Dedifferentiated amniotic fluid mesenchymal stem cell (primary cell): ENCODE measurements at regions not wholly inside any gene's neighbourhood (a gene's known extent, or its start where the extent isn't known, plus 50 kb on each side); places are given as distances from the start of the nearest gene placed in this dataset.

Experiments used
- DNase-seq: peaks from one replicate; pipeline ENCODE4 v3.0.0-alpha.2; 2016; ENCODE audit errors: extremely low spot score

- no peak for DNase-seq
Measured at GRCh38 chr11:116078101-116078591, 573.9 kb upstream of the CADM1 start.

- no peak for DNase-seq
Measured at GRCh38 chr11:116077092-116077491, 572.9 kb upstream of the CADM1 start.

GRCh38 chr11:116073854-116074837 is 569.9 kb upstream of the CADM1 start:
- no peak for DNase-seq

GRCh38 chr11:116072601-116073410 is 568.6 kb upstream of the CADM1 start:
- no peak for DNase-seq

GRCh38 chr11:116072133-116072532 is 567.9 kb upstream of the CADM1 start:
- DNase-seq = no peak

- no peak for DNase-seq
Measured at GRCh38 chr11:116071241-116071640, 567.0 kb upstream of the CADM1 start.

GRCh38 chr11:116070520-116070919 is 566.3 kb upstream of the CADM1 start:
- no peak for DNase-seq

- no peak for DNase-seq
Measured at GRCh38 chr11:116066777-116067176, 562.6 kb upstream of the CADM1 start.

GRCh38 chr11:116065986-116066385 is 561.8 kb upstream of the CADM1 start:
- no peak for DNase-seq

GRCh38 chr11:116065191-116065895 is 561.1 kb upstream of the CADM1 start:
- DNase-seq = no peak

- no peak for DNase-seq
Measured at GRCh38 chr11:116062490-116063171, 558.4 kb upstream of the CADM1 start.

GRCh38 chr11:116062129-116062489 is 557.9 kb upstream of the CADM1 start:
- no peak for DNase-seq

GRCh38 chr11:116061322-116061721 is 557.1 kb upstream of the CADM1 start:
- no peak for DNase-seq

GRCh38 chr11:116059919-116060318 is 555.7 kb upstream of the CADM1 start:
- no peak for DNase-seq

GRCh38 chr11:116057000-116057399 is 552.8 kb upstream of the CADM1 start:
- no peak for DNase-seq

- DNase-seq = no peak
Measured at GRCh38 chr11:116055064-116055463, 550.8 kb upstream of the CADM1 start.

GRCh38 chr11:116053548-116053919 is 549.3 kb upstream of the CADM1 start:
- DNase-seq = no peak

- no peak for DNase-seq
Measured at GRCh38 chr11:116052603-116053547, 548.7 kb upstream of the CADM1 start.

GRCh38 chr11:116051494-116051893 is 547.3 kb upstream of the CADM1 start:
- no peak for DNase-seq

GRCh38 chr11:116049383-116049782 is 545.2 kb upstream of the CADM1 start:
- no peak for DNase-seq
